IMR-90 (cell line): ENCODE measurements at regions not wholly inside any gene's neighbourhood (a gene's known extent, or its start where the extent isn't known, plus 50 kb on each side); places are given as distances from the start of the nearest gene placed in this dataset.

Experiments
- ATAC-seq: fragments of 200-7000 bp; cut with Tn5 transposase; 2 replicates; pipeline ENCODE4 v1.9.1; 2020; ENCODE audit warnings: low read depth, mild to moderate bottlenecking, moderate library complexity
- BruUV-seq: library from RNA; stranded (reverse); fragments of 400-500 nt; replicated peaks from 2 replicates; lab custom pipeline; 2021; lab: Mats Ljungman, UMichigan
- CTCF ChIA-PET: fragments of 300-600 bp; formaldehyde crosslinking; extraction: SDS; loops from one replicate; lab custom pipeline; 2021; ENCODE audit warnings: antibody characterized with exemption; lab: Yijun Ruan, JAX
- POLR2A ChIA-PET: fragments of 300-600 bp; sonication (Branson Sonifier 250); formaldehyde crosslinking; loops from one replicate; lab custom pipeline; 2022; ENCODE audit warnings: antibody characterized with exemption; ENCODE audit not compliant: unreplicated experiment; lab: Charles Lee
- DNase-seq: peaks from one replicate; pipeline ENCODE4 v3.0.0; 2013
- H2AFZ ChIP-seq: replicated peaks from 2 replicates; pipeline ENCODE3; 2013; ENCODE audit warnings: low read length, mild to moderate bottlenecking; ENCODE audit not compliant: poor library complexity
- H2AK5ac ChIP-seq: 2 replicates; pipeline ENCODE4 v1.6.1; 2013; ENCODE audit warnings: low read depth, low read length, inconsistent platforms
- H2AK9ac ChIP-seq: replicated peaks from 2 replicates; pipeline ENCODE3; 2013; ENCODE audit warnings: mild to moderate bottlenecking, low read depth, low read length, moderate library complexity; ENCODE audit not compliant: poor library complexity
- H2BK120ac ChIP-seq: 2 replicates; pipeline ENCODE4 v1.6.1; 2013; ENCODE audit warnings: low read depth, low read length, inconsistent platforms
- H2BK15ac ChIP-seq: 3 replicates; pipeline ENCODE4 v1.6.1; 2013; ENCODE audit warnings: low read depth, low read length, inconsistent platforms
- H2BK20ac ChIP-seq: 2 replicates; pipeline ENCODE4 v1.6.1; 2013; ENCODE audit warnings: low read depth, mild to moderate bottlenecking, inconsistent platforms, low read length, moderate library complexity
- H2BK5ac ChIP-seq: 2 replicates; pipeline ENCODE4 v1.6.1; 2013; ENCODE audit warnings: mild to moderate bottlenecking, low read depth, low read length, inconsistent platforms; ENCODE audit not compliant: poor library complexity, severe bottlenecking
- H3K14ac ChIP-seq: replicated peaks from 2 replicates; pipeline ENCODE4 v1.6.1; 2013; ENCODE audit warnings: low read depth, low read length, inconsistent platforms
- H3K18ac ChIP-seq: 2 replicates; pipeline ENCODE4 v1.6.1; 2013; ENCODE audit warnings: low read depth, low read length, control low read depth
- H3K23ac ChIP-seq: 2 replicates; pipeline ENCODE4 v1.6.1; 2013; ENCODE audit warnings: low read depth, low read length, inconsistent platforms
- H3K27ac ChIP-seq: 2 replicates; pipeline ENCODE4 v1.5.1; 2013; ENCODE audit warnings: mild to moderate bottlenecking, control low read depth, low read length; ENCODE audit not compliant: insufficient read depth
- H3K27me3 ChIP-seq: 2 replicates; pipeline ENCODE4 v1.6.1; 2013; ENCODE audit warnings: low read length; ENCODE audit not compliant: control insufficient read depth, insufficient read depth
- H3K36me3 ChIP-seq: 2 replicates; pipeline ENCODE4 v1.6.1; 2013; ENCODE audit warnings: low read length, mixed read lengths; ENCODE audit not compliant: control insufficient read depth, insufficient read depth
- H3K4ac ChIP-seq: 2 replicates; pipeline ENCODE4 v1.6.1; 2013; ENCODE audit warnings: low read depth, low read length, inconsistent platforms
- H3K4me1 ChIP-seq: 2 replicates; pipeline ENCODE4 v1.6.1; 2013; ENCODE audit warnings: low read length, mixed read lengths; ENCODE audit not compliant: control insufficient read depth, insufficient read depth
- H3K4me2 ChIP-seq: 2 replicates; pipeline ENCODE4 v1.6.1; 2013; ENCODE audit warnings: low read depth, mild to moderate bottlenecking, control low read depth, low read length, moderate library complexity
- H3K4me3 ChIP-seq: 2 replicates; pipeline ENCODE4 v1.5.1; 2013; ENCODE audit warnings: low read depth, mild to moderate bottlenecking, control low read depth, low read length, moderate library complexity; ENCODE audit not compliant: insufficient read depth
- H3K56ac ChIP-seq: 2 replicates; pipeline ENCODE4 v1.6.1; 2013; ENCODE audit warnings: low read length, inconsistent platforms; ENCODE audit not compliant: insufficient read depth; ENCODE audit errors: extremely low read depth
- H3K79me1 ChIP-seq, 2 experiments: 2 replicates each; pipeline ENCODE4 v1.6.1; 2013; ENCODE audit warnings: low read length in 2 of 2, inconsistent platforms in 1 of 2, low read depth in 1 of 2
- H3K9ac ChIP-seq: 2 replicates; pipeline ENCODE4 v1.6.1; 2013; ENCODE audit warnings: low read depth, low read length, control low read depth
- H3K9me1 ChIP-seq: 2 replicates; pipeline ENCODE4 v1.6.1; 2013; ENCODE audit warnings: low read length, inconsistent platforms; ENCODE audit not compliant: insufficient read depth
- H3K9me3 ChIP-seq: 2 replicates; pipeline ENCODE4 v1.6.1; 2013; ENCODE audit warnings: low read length; ENCODE audit not compliant: control insufficient read depth, insufficient read depth
- H4K20me1 ChIP-seq: 2 replicates; pipeline ENCODE4 v1.6.1; 2013; ENCODE audit warnings: low read length, inconsistent platforms; ENCODE audit not compliant: insufficient read depth
- H4K5ac ChIP-seq: 2 replicates; pipeline ENCODE4 v1.6.1; 2013; ENCODE audit warnings: mild to moderate bottlenecking, low read depth, low read length, control low read depth
- H4K8ac ChIP-seq, 2 experiments: 2 replicates each; pipeline ENCODE4 v1.6.1; 2013; ENCODE audit warnings: low read depth in 2 of 2, low read length in 2 of 2, control low read depth in 1 of 2, inconsistent platforms in 1 of 2
- H4K91ac ChIP-seq: 2 replicates; pipeline ENCODE4 v1.6.1; 2013; ENCODE audit warnings: low read depth, low read length, inconsistent platforms; ENCODE audit not compliant: insufficient read depth
- ELK1 ChIP-seq: fragments of 150-350 bp; IDR thresholded peaks from 2 replicates; pipeline ENCODE4 v1.6.1; 2016; ENCODE audit warnings: low read depth, mild to moderate bottlenecking, low read length, moderate library complexity, borderline replicate concordance
- FOS ChIP-seq: fragments of 150-350 bp; IDR thresholded peaks from 2 replicates; pipeline ENCODE4 v1.6.1; 2016; ENCODE audit warnings: low read depth, low read length
- MAFK ChIP-seq: IDR thresholded peaks from 2 replicates; pipeline ENCODE4 v1.6.1; 2012; ENCODE audit warnings: low read depth, low read length, improper control_type of control experiment
- POLR2A ChIP-seq: IDR thresholded peaks from 2 replicates; pipeline ENCODE4 v1.6.1; 2012; ENCODE audit warnings: mild to moderate bottlenecking, low read depth, low read length
- RAD21 ChIP-seq: IDR thresholded peaks from 2 replicates; pipeline ENCODE4 v1.6.1; 2012; ENCODE audit warnings: low read length, improper control_type of control experiment
- USF2 ChIP-seq: fragments of 150-350 bp; IDR thresholded peaks from 2 replicates; pipeline ENCODE4 v1.6.1; 2017; ENCODE audit warnings: mild to moderate bottlenecking, antibody characterized with exemption, low read length, low read depth
- WGBS, 2 experiments: methylation state at CpG; one replicate each; pipeline versions ENCODE4 v1.1.5 to v1.1.7; 2013; ENCODE audit warnings: missing lambda C conversion rate in 2 of 2; ENCODE audit not compliant: insufficient read length in 1 of 2; ENCODE audit errors: extremely low coverage in 2 of 2; 5-methylcytosine and 5-hydroxymethylcytosine counted together
- dilution Hi-C: fragments of 300-500 bp; cut with HindIII; formaldehyde crosslinking; loops from one replicate; pipeline ENCODE4 v1.14.3; 2018; ENCODE audit warnings: low sequenced_read_pairs; ENCODE audit not compliant: unreplicated experiment
- in situ Hi-C: fragments of 300-500 bp; cut with MboI; formaldehyde crosslinking; loops from 3 replicates; pipeline ENCODE4 v1.14.3; 2019; ENCODE audit warnings: low sequenced_read_pairs, inconsistent platforms, mixed read lengths
- intact Hi-C: fragments of 100-400 bp; cut with micrococcal nuclease; formaldehyde crosslinking; loops from 2 replicates; pipeline ENCODE4 v1.10.0; 2022

GRCh38 chr2:217125014-217125413, 265.1 kb upstream of the TNP1 start:
- no peak overlapping the region for H4K8ac ChIP-seq
- ATAC-seq (no peak), DNase-seq (no peak)
- no peak overlapping the region for H3K4ac ChIP-seq
- dilution Hi-C loops (no loop called here), intact Hi-C loops (no loop called here), in situ Hi-C loops (no loop called here)
- no peaks in the 10 kb centered on the region for H3K9me3 ChIP-seq
- no peak overlapping the region for H4K5ac ChIP-seq
- peaks cover 7% of the 10 kb centered on the region; the same call in 1 of the 2 replicates for H3K4me1 ChIP-seq
- ChIA-PET CTCF (no interaction called here), POLR2A (no interaction called here)
- H3K14ac ChIP-seq: no peak overlapping the region
- no peaks in the 10 kb centered on the region for H4K20me1 ChIP-seq
- no peak overlapping the region for H3K23ac ChIP-seq
- no peak overlapping the region for H2AK9ac ChIP-seq
- H2BK20ac ChIP-seq: no peak overlapping the region
- H2BK120ac ChIP-seq: no peak overlapping the region
- no peak overlapping the region for H3K4me2 ChIP-seq
- H3K9ac ChIP-seq: no peak overlapping the region
- H3K27ac ChIP-seq: no peak overlapping the region
- 86% methylated on average over 1 of the region's 3 CpGs; no CpG with 5 or more reads in 1 of the 2 experiments for WGBS, 2 experiments
- H2AFZ ChIP-seq: no peak overlapping the region
- no peaks in the 10 kb centered on the region; the same call in 1 of the 2 replicates for H3K27me3 ChIP-seq
- H2AK5ac ChIP-seq: no peak overlapping the region
- TF ChIP-seq USF2 (no peak), ELK1 (no peak), FOS (no peak), MAFK (no peak), RAD21 (no peak), POLR2A (no peak)
- no peak overlapping the region for H3K4me3 ChIP-seq
- no peak overlapping the region for H4K91ac ChIP-seq
- H3K9me1 ChIP-seq: no peaks in the 10 kb centered on the region; the same call in 1 of the 2 replicates
- no peaks in the 10 kb centered on the region for H3K36me3 ChIP-seq
- H3K56ac ChIP-seq: no peak overlapping the region
- H3K18ac ChIP-seq: no peak overlapping the region; the same call in 1 of the 2 replicates
- 0 out of 3 replicates have a peak overlapping the region, but pooled peaks have one; percentile 0 for H2BK15ac ChIP-seq
- H3K79me1 ChIP-seq: no peaks in the 10 kb centered on the region
- H2BK5ac ChIP-seq: no peak overlapping the region
- no TSS peak for BruUV-seq
